Naive B cell (primary cell): ENCODE measurements at regions not wholly inside any gene's neighbourhood (a gene's known extent, or its start where the extent isn't known, plus 50 kb on each side); places are given as distances from the start of the nearest gene placed in this dataset.
A peak's percentile ranks its signal among the peaks of the same experiment; 100 is the strongest.

Source experiments
- ATAC-seq, 2 donors: fragments of 150-1000 bp; cut with Tn5 transposase; 2 replicates each; pipeline ENCODE4 v1.10.0; 2021; ENCODE audit warnings: low read depth in 2 of 2, mild to moderate bottlenecking in 2 of 2, moderate library complexity in 2 of 2
- DNase-seq: peaks from one replicate; pipeline ENCODE4 v3.0.0; 2022
- H3K27ac Mint-ChIP-seq, 6 donors: one replicate each; pipeline ENCODE4 v1.8.0; 2020 to 2022; ENCODE audit warnings: mild to moderate bottlenecking in 6 of 6, mixed read lengths in 6 of 6, moderate library complexity in 5 of 6, inconsistent platforms in 2 of 6
- H3K27me3 Mint-ChIP-seq, 3 donors: one replicate each; pipeline ENCODE4 v1.8.0; 2021 to 2022; ENCODE audit warnings: mixed read lengths in 3 of 3, mild to moderate bottlenecking in 1 of 3
- H3K36me3 Mint-ChIP-seq, 2 donors: one replicate each; pipeline ENCODE4 v1.8.0; 2020 to 2022; ENCODE audit warnings: mixed read lengths in 2 of 2, inconsistent platforms in 1 of 2, mild to moderate bottlenecking in 1 of 2
- H3K4me1 Mint-ChIP-seq, 3 donors: one replicate each; pipeline ENCODE4 v1.8.0; 2020 to 2022; ENCODE audit warnings: mixed read lengths in 3 of 3, inconsistent platforms in 1 of 3, mild to moderate bottlenecking in 1 of 3, moderate library complexity in 1 of 3
- H3K4me3 Mint-ChIP-seq, 8 donors: one replicate each; pipeline ENCODE4 v1.8.0; 2020 to 2022; ENCODE audit warnings: mild to moderate bottlenecking in 8 of 8, mixed read lengths in 8 of 8, moderate library complexity in 8 of 8, inconsistent platforms in 2 of 8
- H3K9me3 Mint-ChIP-seq, 7 donors: one replicate each; pipeline ENCODE4 v1.8.0; 2020 to 2022; ENCODE audit warnings: mixed read lengths in 7 of 7, mild to moderate bottlenecking in 5 of 7, inconsistent platforms in 2 of 7, moderate library complexity in 1 of 7

DNA sequence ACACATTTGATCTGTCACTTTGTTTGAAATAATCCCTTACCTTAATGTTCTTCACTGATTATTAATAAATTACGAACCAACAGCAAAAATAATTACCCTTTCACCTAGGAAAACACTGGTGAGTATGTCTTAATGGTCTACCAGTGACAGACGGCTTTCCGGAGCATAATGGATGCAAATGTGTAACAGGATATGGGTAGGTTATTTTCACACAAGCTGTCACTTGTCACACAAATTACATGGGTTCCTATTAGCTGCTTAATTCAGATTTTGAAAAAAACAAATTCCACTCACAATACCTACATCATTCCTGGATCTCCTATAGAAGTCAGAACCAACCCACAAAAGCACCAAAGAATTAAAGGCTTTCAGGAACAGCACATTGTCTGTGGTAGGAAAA, 127.9 kb downstream of the WT1 start:
- H3K27ac Mint-ChIP-seq: no peak overlapping the region
- H3K4me1 Mint-ChIP-seq: peaks cover 0 to 6% (median 0%) of the 10 kb centered on the region in 3 donors
- H3K36me3 Mint-ChIP-seq: no peaks in the 10 kb centered on the region
- ATAC-seq: no peak
- no peak overlapping the region for H3K4me3 Mint-ChIP-seq
- no peaks in the 10 kb centered on the region for H3K9me3 Mint-ChIP-seq
- peaks cover 0 to 12% (median 8%) of the 10 kb centered on the region in 3 donors for H3K27me3 Mint-ChIP-seq
- no peak for DNase-seq

- no peak for ATAC-seq
- DNase-seq: no peak
- H3K4me3 Mint-ChIP-seq: no peak overlapping the region
- no peaks in the 10 kb centered on the region for H3K36me3 Mint-ChIP-seq
- no peaks in the 10 kb centered on the region for H3K9me3 Mint-ChIP-seq
- peaks cover 0 to 6% (median 0%) of the 10 kb centered on the region in 3 donors for H3K4me1 Mint-ChIP-seq
- H3K27ac Mint-ChIP-seq: no peak overlapping the region
- H3K27me3 Mint-ChIP-seq: peaks cover 0 to 12% (median 5%) of the 10 kb centered on the region in 3 donors
These were observed 127.4 kb downstream of the WT1 start for GRCh38 chr11:32307913-32308312.

GRCh38 chr11:32309530-32310213, 125.7 kb downstream of the WT1 start:
- Mint-ChIP-seq H3K4me1 (peaks cover 0 to 6% (median 0%) of the 10 kb centered on the region in 3 donors), H3K4me3 (no peak overlapping the region), H3K27me3 (peaks cover 0 to 14% (median 4%) of the 10 kb centered on the region in 3 donors), H3K36me3 (no peaks in the 10 kb centered on the region), H3K27ac (no peak overlapping the region), H3K9me3 (no peaks in the 10 kb centered on the region)
- ATAC-seq (no peak), DNase-seq (no peak)

DNA sequence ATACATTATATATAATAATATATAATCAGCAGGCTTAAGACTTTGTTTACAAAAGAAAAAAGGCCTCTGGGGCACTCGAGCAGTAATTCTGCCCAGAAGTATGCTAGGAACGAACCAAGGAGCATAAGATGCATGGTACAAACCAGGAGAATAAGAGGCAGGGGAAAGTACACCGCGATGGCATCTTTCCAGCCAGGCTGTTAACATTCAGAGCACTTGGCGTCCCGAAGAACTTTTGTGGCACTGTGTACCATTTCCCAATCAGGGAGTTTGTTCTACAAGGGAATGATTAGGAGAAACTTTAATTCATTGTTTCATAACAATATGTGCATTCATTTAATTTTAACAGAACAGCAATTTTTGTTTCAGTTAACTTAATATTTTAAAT, 125.1 kb downstream of the WT1 start:
- Mint-ChIP-seq H3K27ac (no peak overlapping the region), H3K27me3 (peaks cover 0 to 18% (median 4%) of the 10 kb centered on the region in 3 donors), H3K36me3 (no peaks in the 10 kb centered on the region), H3K4me1 (peaks cover 0 to 1% (median 0%) of the 10 kb centered on the region in 3 donors), H3K4me3 (no peak overlapping the region), H3K9me3 (no peaks in the 10 kb centered on the region)
- DNase-seq (no peak), ATAC-seq (no peak)

DNA sequence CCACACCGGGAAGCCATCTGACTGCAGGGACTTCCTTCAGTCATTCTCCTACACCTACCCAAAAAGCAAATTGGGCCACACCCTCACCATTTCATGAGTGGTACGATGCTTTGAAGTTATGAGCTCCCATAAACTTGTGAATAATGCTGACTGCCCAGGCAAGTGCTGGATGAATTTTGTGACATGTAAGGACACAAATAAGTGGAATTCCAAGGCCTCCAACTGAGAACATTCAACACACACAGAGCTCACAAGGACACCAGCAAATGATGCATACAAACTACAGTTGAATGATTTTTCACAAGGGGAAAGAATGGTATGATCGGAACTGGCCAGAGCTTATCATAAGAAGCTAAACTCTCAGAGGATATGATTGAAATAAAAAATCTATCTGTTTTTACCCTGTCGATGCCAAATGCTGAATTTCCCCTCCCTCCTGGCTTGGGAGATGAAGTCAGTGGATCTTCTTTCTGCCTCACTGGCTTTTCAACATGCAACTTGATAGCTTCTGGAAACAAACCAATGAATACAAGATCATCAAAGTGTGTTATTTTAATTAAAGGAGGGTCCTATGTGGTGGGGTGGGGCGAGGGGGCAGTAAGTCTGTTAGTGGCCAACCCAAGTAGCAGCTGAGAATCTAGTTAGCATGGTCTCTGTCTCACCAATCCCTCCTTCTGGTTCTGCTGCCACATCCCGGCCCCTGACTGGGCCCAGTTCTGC, 123.8 kb downstream of the WT1 start:
- Mint-ChIP-seq H3K27me3 (peaks cover 0 to 18% (median 7%) of the 10 kb centered on the region in 3 donors), H3K36me3 (no peaks in the 10 kb centered on the region), H3K27ac (no peak overlapping the region), H3K4me1 (no peaks in the 10 kb centered on the region), H3K9me3 (no peaks in the 10 kb centered on the region), H3K4me3 (no peak overlapping the region)
- ATAC-seq: no peak
- DNase-seq: no peak

DNA sequence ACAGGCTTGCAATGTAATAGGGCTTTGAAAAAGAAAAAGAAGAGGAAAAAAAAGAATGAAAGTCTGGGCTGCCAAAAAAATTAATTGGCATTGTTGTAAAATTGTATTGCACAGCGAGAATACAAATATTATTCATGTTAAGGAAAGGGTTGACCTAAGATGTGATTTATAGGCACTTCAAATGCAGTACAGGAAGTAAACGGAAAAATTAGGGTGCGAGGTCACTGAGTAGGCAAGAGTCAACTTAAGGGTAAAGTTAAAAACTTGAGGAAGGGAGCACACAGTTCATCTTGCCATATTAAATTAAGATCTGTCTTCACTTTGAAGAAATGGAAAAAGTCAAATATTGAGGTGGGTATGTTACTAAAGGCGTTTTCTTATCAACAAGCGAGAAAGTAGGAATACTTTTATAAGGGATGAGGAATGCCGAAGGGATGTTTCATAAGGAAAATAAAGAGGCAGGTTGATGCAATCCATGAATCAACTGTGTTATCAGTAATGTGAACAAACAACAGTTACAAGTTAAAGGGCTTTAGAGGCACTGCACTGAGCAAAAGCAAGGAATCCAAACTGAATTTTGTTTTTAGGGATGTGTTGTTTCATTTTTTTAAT, 123.0 kb downstream of the WT1 start:
- Mint-ChIP-seq H3K9me3 (no peaks in the 10 kb centered on the region), H3K4me1 (no peaks in the 10 kb centered on the region), H3K27ac (peak overlapping the region in 1 of 6 donors; percentile 3), H3K36me3 (no peaks in the 10 kb centered on the region), H3K4me3 (no peak overlapping the region), H3K27me3 (peaks cover 0 to 18% (median 7%) of the 10 kb centered on the region in 3 donors)
- DNase-seq: no peak
- ATAC-seq: no peak

DNA sequence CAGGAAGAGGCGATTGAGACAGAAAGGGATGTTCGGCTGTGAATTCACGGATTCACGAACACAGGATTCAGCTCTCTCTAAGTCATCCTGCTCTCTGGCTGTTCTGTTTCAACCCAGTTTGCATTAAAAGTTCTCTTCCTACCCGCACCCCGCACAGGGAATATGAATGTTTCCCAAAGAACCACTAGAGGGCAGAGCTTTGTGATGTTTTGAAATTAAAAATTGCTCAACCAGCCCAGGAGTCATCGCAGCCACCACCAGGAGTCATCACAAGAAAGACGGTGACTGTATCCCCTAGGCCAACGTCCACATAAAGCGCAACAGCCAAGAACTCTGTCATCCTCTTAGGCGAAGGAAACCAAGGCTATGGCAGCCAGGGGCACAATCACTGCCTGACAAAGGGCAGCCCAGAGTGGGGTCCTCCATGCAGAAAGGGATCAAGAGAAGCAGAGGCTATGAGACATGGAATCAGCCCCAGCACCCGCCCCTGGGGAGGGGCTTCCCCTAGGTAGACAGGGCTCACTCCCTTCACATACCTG, 122.4 kb downstream of the WT1 start:
- Mint-ChIP-seq H3K27me3 (peaks cover 0 to 18% (median 7%) of the 10 kb centered on the region in 3 donors), H3K4me1 (no peaks in the 10 kb centered on the region), H3K27ac (no peak overlapping the region), H3K36me3 (no peaks in the 10 kb centered on the region), H3K9me3 (no peaks in the 10 kb centered on the region), H3K4me3 (no peak overlapping the region)
- ATAC-seq (no peak), DNase-seq (no peak)

GRCh38 chr11:32313477-32313876, 121.9 kb downstream of the WT1 start:
- H3K4me1 Mint-ChIP-seq: no peaks in the 10 kb centered on the region
- DNase-seq: no peak
- no peak overlapping the region for H3K27ac Mint-ChIP-seq
- ATAC-seq: no peak
- no peak overlapping the region for H3K4me3 Mint-ChIP-seq
- H3K36me3 Mint-ChIP-seq: no peaks in the 10 kb centered on the region
- peaks cover 0 to 18% (median 7%) of the 10 kb centered on the region in 3 donors for H3K27me3 Mint-ChIP-seq
- H3K9me3 Mint-ChIP-seq: no peaks in the 10 kb centered on the region

GRCh38 chr11:32315121-32315520, 120.2 kb downstream of the WT1 start:
- Mint-ChIP-seq H3K4me3 (no peak overlapping the region), H3K4me1 (no peaks in the 10 kb centered on the region), H3K9me3 (no peaks in the 10 kb centered on the region), H3K27me3 (peaks cover 0 to 18% (median 13%) of the 10 kb centered on the region in 3 donors), H3K27ac (no peak overlapping the region), H3K36me3 (no peaks in the 10 kb centered on the region)
- ATAC-seq (no peak), DNase-seq (no peak)

DNA sequence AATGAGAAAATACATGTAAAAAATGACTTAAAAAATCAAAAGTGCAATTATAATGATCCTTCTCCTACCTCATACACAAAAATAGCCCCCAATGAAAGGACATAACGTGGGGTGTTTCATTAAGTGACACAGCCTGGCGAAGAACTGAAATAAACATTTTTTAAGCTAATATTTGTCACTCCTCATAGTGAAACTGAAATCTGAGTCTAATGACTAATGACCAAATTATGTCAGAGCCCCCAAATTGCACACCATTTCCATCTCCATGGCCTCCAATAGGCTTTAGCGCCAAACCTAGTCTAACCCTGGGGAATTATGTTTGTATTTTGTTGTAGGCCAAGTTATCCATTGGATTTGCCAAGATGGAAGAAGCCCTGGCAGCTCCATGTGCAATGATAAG, 119.1 kb downstream of the WT1 start:
- Mint-ChIP-seq H3K27ac (no peak overlapping the region), H3K4me1 (no peaks in the 10 kb centered on the region), H3K9me3 (no peaks in the 10 kb centered on the region), H3K36me3 (no peaks in the 10 kb centered on the region), H3K4me3 (no peak overlapping the region), H3K27me3 (peaks cover 0 to 22% (median 13%) of the 10 kb centered on the region in 3 donors)
- DNase-seq: no peak
- ATAC-seq: no peak

- DNase-seq (no peak), ATAC-seq (no peak)
- H3K27me3 Mint-ChIP-seq: peaks cover under 1 to 15% (median 12%) of the 10 kb centered on the region in 3 donors
- no peaks in the 10 kb centered on the region for H3K9me3 Mint-ChIP-seq
- H3K36me3 Mint-ChIP-seq: no peaks in the 10 kb centered on the region
- H3K27ac Mint-ChIP-seq: no peak overlapping the region
- no peaks in the 10 kb centered on the region for H3K4me1 Mint-ChIP-seq
- no peak overlapping the region for H3K4me3 Mint-ChIP-seq
These were observed 118.3 kb downstream of the WT1 start for GRCh38 chr11:32316858-32317642.

GRCh38 chr11:32317643-32318042, 117.7 kb downstream of the WT1 start:
- H3K9me3 Mint-ChIP-seq: no peaks in the 10 kb centered on the region
- H3K4me3 Mint-ChIP-seq: no peak overlapping the region
- no peaks in the 10 kb centered on the region for H3K36me3 Mint-ChIP-seq
- DNase-seq (no peak), ATAC-seq (no peak)
- no peak overlapping the region for H3K27ac Mint-ChIP-seq
- peaks cover 7 to 12% (median 11%) of the 10 kb centered on the region in 3 donors for H3K27me3 Mint-ChIP-seq
- H3K4me1 Mint-ChIP-seq: no peaks in the 10 kb centered on the region
